ENCODE measurements at regions not wholly inside any gene's neighbourhood (a gene's known extent, or its start where the extent isn't known, plus 50 kb on each side); places are given as distances from the start of the nearest gene placed in this dataset.

- TF ChIP-seq CTCF (IDR thresholded peaks at IDR 0.05 in 8 of 11, conservative IDR thresholded peaks at IDR 0.05 in 3 of 11) (no peak), POLR2AphosphoS5 (IDR thresholded peaks at IDR 0.05) (no peak), POLR2A (IDR thresholded peaks at IDR 0.05) (no peak)
Observed at GRCh38 chr5:89425062-89425461, 542.1 kb upstream of the MEF2C start.

Data from spleen (tissue), 7 donors.